Adrenal gland (tissue), 5 donors: ENCODE measurements at regions not wholly inside any gene's neighbourhood (a gene's known extent, or its start where the extent isn't known, plus 50 kb on each side); places are given as distances from the start of the nearest gene placed in this dataset.
"Not testable (repeated sequence)": the region's sequence is repeated elsewhere in the genome, so short reads cannot be mapped to it uniquely, and the experiment has no call there.

ENCODE experiments used
- POLR2A ChIP-seq, 2 donors: fragments of 450-650 bp; IDR thresholded peaks; one replicate each; pipeline ENCODE4 v1.6.1; 2017; ENCODE audit warnings: antibody characterized with exemption in 2 of 2, mild to moderate bottlenecking in 2 of 2, moderate library complexity in 1 of 2
- TF ChIP-seq, protein P1 (sequence below), 6 experiments: fragments of 450-650 bp in 4 of 6; fragments of 200-600 bp in 2 of 6; sonication (generic) in 1 of 6; IDR thresholded peaks; 1 replicate in 5 of 6; 2 replicates in 1 of 6; pipeline versions ENCODE4 v1.5.1 to v1.8.0; 2016 to 2021; ENCODE audit warnings: antibody characterized with exemption in 6 of 6, mild to moderate bottlenecking in 2 of 6, moderate library complexity in 1 of 6
- donor health status: DM: no; HTN: no; CAD: no.

DNA sequence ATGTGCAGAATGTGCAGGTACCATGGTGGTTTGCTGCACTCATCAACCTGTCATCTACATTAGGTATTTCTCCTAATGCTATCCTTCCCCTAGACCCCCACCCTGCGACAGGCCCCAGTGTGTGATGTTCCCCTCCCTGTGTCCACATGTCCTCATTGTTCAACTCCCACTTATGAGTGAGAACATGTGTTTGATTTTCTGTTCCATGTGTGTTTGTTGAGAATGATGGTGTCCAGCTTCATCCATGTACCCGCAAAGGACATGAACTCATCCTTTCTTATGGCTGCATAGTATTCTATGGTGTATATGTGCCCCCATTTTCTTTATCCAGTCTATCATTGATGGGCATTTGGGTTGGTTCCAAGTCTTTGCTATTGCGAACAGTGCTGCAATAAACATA, 70.5 kb upstream of the C1QTNF9B start:
- TF ChIP-seq POLR2A (IDR thresholded peaks at IDR 0.05), result not testable (repeated sequence)
- TF ChIP-seq, protein P1, sequence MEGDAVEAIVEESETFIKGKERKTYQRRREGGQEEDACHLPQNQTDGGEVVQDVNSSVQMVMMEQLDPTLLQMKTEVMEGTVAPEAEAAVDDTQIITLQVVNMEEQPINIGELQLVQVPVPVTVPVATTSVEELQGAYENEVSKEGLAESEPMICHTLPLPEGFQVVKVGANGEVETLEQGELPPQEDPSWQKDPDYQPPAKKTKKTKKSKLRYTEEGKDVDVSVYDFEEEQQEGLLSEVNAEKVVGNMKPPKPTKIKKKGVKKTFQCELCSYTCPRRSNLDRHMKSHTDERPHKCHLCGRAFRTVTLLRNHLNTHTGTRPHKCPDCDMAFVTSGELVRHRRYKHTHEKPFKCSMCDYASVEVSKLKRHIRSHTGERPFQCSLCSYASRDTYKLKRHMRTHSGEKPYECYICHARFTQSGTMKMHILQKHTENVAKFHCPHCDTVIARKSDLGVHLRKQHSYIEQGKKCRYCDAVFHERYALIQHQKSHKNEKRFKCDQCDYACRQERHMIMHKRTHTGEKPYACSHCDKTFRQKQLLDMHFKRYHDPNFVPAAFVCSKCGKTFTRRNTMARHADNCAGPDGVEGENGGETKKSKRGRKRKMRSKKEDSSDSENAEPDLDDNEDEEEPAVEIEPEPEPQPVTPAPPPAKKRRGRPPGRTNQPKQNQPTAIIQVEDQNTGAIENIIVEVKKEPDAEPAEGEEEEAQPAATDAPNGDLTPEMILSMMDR (IDR thresholded peaks at IDR 0.05), result not testable (repeated sequence)
